ENCODE measurements at regions not wholly inside any gene's neighbourhood (a gene's known extent, or its start where the extent isn't known, plus 50 kb on each side); places are given as distances from the start of the nearest gene placed in this dataset.
"Not testable (repeated sequence)": the region's sequence is repeated elsewhere in the genome, so short reads cannot be mapped to it uniquely, and the experiment has no call there.

DNA sequence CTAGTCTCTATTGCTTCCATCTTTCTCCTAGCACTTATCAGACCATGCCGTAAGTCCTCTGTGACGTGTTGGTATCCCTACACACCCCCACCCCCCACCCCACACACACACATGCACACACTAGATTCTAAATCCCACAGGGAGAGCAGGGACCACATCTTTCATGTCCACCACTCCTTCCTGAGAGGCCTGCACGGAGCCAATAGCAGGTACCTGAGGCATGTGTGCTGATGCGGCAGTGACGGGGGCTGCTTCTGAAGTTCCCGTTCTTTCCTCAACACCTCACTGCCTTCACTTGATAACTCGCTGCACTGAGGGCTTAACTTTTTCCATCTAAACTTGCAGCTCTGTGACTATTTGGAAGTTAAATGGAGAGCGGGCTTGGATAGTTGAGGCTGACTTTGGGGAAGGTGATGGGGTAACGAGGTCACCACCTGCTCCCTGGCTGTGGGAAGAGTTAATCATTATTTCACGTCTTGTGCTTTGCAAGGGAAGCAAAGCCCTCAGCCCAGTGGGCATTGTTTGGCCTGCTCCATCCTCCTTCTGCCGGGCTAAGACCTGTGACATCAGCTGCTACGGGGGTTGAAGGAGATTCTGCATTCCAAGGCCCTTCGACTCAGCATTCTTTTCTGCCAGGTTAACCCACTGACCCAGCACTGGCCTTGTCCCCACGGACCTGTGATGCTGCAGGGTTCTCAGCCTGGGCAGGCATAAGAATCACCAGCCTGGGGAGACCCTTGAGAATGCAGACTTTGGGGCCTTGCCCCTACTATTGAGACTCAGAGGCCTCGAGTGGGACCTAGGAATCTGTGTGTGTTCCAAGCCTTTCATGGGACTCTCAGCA lies 187.8 kb downstream of the ANKRD60 start:
- no peak for DNase-seq (ENCODE audit: low read depth)

DNA sequence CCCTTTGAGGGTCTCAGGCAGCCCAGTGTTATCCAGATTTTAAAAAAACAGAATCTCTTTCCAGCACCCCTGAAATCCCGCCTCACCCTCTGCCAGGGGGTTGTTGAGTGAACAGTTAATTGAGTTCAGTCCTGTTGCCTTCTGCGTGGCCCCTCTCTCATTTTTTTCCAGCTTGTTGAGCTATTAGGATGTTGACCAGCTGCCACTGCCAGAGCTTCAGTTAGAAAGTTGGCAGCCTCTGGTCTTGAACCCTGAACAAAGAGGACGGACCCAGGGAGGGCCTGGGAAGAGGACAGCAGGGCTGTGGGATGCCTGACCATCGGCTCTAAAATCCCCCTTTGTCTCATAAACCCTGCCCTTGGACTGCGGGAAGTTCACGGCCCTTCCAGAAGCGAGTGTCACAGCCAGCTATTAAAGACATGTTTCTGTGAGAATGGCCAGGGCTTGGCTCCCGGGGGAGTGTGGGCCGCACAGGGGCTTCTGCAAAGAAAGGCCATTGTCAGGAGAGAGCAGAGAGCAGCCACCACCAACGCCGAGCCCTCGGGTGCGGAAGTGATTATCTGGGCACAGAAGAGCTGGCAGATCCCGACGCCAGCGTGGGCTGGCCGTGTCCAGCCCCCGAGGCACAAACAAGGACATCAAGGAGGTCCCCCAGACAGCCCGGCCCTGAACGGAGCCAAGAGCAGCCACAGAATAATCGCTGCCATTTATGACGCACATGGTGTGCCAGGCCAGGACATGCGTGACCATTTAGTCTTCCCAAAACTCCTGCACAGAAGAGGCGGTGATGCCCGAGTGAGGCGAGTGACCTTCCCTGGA lies 189.0 kb downstream of the ANKRD60 start:
- DNase-seq (ENCODE audit: low read depth), result no peak

DNA sequence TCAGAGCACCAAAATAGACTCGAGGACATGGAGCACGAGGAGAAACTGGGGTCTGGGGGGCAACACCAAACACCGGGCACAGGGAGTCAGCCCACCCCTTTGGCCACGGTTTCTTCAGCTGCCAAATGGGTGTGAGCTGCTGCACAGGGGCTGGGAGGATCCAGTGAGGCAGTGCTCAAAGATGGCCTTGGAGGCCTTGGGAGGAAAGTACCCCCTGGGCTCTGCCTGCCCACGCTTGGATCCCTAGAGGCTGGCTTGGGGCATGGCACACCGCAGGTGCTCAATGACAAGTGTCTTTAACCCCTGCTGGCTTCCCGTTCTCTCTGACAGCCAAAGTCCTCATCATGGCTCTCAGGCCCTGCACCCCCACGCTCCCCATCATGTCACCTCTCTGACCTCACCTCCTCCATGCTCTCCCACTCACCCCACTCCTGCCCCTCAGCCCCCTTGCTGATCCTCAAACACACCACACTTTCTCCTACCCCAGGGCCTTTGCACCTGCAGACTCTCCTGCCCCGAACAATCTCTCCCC lies 190.3 kb downstream of the ANKRD60 start:
- DNase-seq (ENCODE audit: low read depth), result no peak

DNA sequence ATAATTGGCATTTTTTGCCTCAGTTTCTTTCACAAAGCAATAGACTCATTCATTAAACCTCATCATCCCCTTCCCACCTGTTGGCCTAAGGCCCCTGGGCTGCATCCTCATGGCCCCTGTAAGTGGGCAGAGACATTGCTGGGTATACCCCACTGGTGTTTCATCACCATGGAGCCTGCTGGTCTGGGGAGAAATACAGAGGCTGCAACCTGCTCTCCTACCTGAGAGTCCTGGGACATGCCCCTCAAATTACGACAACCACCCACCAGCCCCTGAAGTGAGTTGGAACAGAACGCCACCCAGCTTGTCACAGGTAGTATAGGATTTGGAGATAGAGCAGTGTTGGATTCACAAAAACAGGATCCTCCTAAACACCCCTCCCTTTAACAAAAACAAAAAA lies 190.8 kb downstream of the ANKRD60 start:
- DNase-seq (ENCODE audit: low read depth), result no peak

DNA sequence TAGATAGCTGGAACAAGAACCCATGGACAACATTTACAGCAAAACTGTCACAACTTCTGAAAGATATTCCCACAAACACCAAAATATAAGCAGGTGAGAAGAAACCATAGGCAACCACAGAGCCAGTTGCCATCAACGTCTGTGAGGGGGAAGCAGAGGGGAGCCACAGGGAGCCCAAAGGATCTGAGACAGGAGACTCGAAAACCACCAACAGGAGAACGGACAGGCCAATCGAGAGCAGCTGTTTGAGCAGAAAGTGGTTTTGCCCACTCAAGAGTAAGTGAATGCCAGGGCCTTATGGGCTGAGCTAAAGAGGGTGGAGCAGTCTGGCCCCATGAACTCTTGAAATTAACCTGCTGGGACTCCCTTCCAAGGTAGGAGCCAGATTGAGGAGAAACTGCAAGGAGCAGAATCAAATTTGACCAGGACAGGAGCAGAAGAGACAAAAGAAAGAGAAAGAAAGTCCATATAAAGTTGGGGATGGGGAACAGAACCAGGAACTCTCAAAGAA lies 195.4 kb downstream of the ANKRD60 start:
- no peak for DNase-seq (ENCODE audit: low read depth)

DNA sequence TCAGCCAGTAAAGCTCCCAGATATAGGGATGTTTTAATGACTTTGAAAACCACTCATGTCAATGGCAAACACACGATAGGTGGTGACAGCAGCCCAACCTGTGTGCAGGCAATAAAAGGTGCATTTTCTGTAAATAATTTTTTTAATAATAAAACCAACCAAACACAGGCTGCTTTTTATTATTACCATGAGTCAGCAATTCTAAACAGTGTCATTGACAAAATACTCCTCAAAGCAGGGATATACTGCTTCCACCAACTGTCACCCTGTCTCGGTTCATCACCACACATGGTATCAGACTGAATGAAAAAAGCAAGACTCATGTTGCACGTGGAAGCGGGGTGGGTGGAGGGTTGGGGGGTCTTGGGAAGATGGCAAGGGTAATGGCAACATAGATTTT lies 195.9 kb downstream of the ANKRD60 start:
- no peak for DNase-seq (ENCODE audit: low read depth)

DNA sequence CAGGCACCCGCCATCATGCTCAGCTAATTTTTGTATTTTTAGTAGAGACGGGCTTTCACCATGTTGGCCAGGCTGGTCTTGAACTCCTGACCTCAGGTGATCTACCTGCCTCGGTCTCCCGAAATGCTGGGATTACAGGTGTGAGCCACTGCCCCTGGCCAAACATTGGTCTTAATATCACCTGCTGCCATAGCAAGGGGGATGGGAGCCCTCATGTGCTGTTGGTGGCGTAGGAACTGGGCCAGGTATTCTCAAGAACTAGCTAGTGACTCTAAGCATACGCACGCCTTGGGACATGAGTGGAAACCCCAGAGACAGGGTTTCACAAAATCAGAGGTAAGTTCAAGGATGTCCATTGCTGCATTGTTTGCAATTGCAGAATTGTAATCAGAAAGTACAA lies 197.1 kb downstream of the ANKRD60 start:
- DNase-seq (ENCODE audit: low read depth), result not testable (repeated sequence)

DNA sequence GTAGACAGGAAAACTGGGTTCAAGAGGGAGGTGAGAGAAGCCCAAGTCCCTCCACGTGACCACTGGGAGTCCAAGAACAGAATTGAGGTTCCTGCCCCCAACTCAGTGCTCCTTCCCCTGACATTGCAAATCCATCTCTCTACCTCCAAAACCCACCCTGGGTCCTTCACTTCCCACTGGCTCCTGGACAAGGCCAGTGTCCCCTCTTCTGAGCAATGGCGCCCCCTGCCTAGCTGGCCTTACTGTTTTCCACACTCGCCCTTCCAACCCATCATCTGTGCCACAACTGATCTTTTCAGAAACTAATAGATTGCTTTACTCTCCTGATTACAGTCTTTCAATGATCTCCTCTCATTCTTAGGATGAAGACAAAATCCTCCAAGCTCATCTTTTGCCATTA lies 200.3 kb downstream of the ANKRD60 start:
- no peak for DNase-seq (ENCODE audit: low read depth)

DNA sequence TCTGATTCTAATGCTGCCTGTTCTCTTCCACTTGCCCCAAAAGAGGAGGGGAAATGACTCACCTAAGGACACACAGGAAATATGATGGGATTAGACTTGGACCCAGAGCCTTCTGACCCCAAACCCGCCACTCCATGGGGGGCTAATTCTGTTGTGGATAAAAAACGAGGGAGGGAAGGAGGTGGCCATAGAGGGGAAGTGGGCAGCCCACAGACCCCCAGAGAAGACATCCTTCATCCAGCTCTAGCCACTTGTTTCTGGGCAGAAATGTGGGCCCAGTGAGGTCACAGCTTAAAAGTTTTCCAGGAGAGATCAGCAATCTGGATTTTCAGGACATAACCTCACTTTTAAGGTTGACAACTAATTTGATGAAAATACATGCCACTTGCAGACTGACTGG lies 202.1 kb downstream of the ANKRD60 start:
- DNase-seq (ENCODE audit: low read depth), result no peak

DNA sequence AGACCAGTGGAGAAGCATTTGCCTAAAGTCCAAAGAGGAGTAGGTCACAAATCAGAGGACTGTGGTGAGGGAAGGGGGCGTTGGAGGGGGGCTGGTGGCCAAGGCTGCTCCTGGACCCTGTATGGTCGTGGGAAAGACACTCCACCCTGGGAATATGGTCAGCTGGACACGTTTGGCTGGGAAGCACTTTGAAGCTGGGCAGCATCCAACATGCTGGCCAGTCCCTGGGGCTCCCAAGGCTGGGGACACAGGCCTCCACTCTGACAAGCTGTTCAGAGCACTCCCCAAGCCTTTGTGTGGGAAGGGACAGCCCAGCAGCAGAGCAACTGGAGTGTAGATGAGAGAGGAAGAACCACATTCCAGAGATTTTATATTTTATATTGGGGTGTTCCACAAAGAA lies 203.2 kb downstream of the ANKRD60 start:
- DNase-seq (ENCODE audit: low read depth), result no peak

DNA sequence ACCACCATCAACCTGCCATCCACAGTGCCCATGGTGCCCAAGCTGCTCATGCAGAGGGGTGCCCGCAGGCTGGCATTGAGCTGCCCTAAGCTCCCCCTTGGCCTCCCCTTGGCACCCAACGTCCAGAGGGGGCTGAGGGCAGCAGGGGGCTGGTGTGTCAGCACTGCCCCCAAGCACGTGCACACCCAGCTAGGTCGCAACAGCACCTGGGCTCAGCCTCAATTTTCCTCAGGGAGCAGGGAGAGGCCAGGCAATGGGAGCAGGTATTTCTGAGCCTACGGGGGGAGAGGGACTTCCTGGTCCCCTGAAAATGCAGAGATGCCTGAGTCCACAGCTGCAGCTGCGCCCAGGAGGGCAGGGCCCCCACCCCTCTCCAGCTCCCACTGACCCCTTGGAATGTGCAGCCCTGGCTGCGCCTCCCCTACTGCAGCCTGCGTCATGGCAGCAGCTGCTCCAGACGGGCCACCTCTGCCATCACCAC lies 204.2 kb downstream of the ANKRD60 start:
- DNase-seq (ENCODE audit: low read depth), result no peak

DNA sequence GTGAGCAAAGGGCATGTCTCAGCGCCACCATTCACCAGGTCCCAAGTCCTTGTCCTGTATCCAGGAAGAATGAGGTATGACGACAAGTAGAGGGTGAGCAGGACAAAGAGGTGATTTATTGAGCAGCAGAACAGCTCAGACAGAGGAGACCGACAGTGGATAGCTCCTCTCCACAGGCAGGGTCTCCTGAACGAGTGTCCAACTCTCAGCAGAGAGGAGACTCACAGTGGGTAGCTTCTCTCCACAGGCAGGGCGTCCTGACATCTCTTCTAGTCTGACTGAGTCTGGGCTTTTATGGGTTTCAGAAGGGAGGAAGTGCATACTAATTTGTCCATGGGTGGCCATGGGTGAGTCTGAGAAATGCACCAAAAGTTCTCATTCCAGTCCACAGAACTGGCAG lies 204.7 kb downstream of the ANKRD60 start:
- DNase-seq (ENCODE audit: low read depth), result no peak

DNA sequence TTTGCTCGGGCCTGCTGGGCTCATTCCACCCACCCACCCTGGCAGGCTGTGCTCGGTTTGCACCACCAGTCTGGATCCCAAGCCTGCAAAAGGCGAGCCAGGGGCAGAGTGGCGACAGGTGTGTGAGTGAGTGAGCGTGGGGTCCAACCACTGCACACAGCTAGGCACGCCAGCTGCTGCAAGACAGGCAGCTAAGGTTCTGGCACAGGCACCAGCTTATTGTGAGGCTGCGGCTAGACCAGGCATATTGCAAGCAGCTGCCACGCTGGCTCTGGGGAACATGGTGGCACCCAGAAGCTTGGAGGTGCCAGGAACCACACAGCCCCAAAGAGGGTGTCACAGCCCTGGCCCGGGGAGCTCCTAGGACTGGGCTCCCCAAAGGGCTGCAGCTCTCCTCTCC lies 205.1 kb downstream of the ANKRD60 start:
- DNase-seq (ENCODE audit: low read depth), result no peak

DNA sequence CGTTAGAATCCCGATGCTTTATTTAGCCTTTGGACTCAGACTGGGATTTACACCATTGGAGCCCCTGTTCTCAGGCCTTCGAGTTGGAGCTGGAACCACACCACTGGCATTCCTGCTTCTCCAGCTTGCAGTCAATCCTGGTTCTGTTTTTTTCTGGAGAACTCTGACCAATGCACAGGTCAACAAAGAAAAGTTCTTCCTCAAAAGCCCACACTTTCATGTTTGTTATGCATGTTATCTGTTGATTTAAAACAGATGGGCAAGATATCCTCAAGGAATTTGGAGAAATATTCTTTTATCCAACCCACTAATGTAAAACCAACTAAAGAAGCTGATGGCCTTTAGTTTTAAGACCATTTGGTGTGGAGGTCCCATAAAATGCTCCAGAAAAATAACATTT lies 205.7 kb downstream of the ANKRD60 start:
- no peak for DNase-seq (ENCODE audit: low read depth)

DNA sequence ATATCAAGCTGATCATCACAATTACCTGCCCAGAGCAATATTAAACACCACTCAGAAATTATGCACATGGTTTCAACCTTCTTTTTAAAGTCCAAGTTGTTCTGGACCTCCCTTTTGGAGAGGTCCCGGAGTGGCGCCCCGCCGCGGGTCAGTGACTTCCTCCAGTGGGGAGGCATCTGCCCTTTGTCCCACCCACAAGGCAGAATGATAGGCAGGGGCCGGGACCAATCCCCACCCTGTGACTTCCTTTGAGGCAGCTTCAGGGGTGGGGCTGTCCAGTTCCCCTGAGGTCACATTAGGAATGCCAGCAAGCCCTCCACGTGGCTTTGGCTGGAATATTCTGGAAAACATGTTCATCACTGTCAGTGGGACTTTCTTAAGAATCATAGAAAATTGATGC lies 207.0 kb downstream of the ANKRD60 start:
- DNase-seq (ENCODE audit: low read depth), result no peak

DNA sequence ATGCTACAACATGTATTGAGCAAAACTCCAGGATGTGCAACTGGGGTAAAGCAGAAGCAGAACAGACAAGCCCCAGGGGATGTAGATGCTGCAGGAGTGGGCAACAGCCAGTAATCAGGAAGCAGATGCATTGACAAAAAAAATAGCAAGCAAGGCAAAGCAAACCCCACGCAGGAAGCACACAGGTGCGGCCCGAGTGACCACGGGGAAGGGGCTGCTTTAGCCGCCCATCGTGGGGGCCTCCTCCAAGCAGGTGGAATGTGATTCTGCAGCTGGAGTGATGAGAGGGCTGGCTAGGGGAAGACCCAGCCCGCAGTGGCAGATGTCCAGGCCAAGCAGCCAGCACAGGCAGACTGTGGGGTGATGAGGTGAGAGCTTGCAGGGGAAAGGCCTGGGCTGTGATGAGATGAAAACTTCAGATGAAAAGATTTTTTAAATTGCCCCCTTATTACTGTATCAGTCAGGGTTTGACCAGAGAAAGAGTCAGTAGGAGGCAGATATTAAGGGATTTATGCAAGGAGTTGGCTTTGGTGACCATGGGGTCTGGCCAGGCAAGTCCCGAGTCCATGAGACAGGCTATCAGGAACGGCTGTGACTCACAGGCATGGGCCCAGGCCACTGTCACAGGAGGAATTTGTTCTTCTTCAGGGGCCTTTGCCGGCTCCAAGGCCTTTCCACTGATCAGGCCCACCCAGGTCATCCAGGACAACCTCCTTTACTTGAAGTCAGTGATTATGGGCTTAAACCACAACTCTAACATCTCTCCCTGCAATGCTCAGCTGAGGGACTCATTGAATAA lies 207.6 kb downstream of the ANKRD60 start:
- no peak for DNase-seq (ENCODE audit: low read depth)

DNA sequence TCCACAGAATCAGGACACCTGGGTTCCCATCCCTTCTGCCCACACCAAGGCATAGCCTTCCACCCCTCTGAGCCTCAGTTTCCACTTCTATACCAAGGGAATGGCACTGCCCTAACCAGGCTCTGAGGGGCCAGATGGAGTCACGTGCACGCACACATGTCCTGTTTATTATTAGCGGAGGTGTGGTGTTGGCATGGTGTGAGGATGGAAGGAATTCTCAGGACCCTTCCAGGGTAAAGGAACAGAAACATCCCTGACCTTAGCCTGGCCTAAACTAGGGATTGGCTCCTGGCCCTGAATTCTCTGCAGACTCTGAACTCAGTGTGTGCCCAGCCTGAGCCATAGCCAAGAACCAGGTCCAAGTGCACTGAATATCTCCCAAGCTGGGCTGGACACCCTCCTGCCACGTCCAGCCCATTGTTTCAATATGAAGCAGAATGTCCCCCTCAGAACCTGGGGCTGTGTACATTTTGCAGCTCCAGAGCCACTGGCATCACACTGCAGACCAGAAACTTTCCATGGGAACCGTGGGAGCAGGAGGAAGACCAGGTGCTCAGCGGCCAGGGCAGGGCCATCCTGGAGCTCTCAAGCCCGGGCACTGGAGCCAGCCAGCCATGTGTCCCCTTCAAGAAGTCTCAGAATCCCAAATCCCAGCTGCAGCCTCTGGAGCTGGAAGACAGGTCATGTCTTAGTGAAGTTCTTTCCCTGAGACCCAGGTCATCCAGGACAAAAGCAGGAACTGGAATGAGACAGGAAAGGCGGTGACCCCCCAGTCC lies 208.4 kb downstream of the ANKRD60 start:
- no peak for DNase-seq (ENCODE audit: low read depth)

DNA sequence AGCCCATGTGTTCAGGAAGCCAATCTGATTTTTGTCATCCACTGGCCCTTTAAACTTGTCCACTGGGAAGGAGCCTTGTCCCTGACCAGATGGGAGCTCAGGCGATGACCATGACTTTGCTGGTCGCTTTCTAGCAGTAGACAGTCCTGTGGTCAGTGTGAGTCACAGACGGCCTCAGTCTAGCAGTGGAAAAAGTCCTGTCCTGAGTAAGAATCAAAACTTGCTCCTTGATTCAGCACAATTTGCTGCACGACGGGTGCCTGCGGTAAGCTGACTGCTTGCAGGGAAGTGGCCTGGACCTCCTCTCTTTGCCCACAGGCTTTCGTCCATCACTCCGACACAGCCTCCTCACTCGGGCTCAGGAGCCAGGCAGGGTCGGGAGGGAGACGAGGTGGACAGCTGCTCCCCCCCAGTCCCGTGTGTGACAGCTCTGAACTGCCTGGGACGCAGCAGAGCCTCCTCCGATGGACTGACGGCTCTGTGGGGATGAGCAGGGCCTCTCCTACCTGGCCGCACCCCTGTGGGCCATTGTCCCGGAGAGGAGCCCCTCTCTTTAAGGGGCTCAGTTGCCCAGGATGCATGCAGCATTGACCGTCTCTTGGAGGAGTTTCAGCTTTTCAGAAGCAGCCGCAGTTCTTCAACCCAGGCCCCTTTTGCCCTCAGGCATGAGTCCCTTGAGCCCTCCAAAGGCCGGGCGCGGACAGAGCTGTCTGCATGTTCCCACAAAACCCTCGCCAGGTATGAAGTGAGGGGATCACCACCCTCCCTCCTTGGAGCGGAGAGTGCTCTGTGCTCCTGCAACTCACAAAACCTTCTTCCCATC lies 209.2 kb downstream of the ANKRD60 start:
- peak; percentile 57 for DNase-seq (ENCODE audit: low read depth)

DNA sequence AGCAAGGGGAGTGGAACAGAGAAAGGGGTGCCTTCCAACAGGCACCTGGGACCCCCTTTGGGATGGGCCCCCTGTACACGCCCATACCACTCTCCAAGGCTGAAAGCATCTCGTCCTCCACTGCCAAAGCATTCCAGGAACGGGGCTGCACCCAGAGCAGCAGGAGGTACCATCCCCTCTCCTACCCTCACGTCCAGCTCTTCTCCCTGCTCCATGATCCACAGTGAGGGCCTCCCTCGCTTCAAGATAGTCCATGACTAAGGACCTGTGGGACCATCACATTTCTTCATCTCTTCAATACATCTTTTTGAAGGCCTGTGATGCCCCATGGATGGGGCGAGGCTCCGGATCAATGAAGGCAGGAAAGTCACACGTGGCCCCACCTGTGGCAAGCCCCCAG lies 209.9 kb downstream of the ANKRD60 start:
- DNase-seq (ENCODE audit: low read depth), result no peak

DNA sequence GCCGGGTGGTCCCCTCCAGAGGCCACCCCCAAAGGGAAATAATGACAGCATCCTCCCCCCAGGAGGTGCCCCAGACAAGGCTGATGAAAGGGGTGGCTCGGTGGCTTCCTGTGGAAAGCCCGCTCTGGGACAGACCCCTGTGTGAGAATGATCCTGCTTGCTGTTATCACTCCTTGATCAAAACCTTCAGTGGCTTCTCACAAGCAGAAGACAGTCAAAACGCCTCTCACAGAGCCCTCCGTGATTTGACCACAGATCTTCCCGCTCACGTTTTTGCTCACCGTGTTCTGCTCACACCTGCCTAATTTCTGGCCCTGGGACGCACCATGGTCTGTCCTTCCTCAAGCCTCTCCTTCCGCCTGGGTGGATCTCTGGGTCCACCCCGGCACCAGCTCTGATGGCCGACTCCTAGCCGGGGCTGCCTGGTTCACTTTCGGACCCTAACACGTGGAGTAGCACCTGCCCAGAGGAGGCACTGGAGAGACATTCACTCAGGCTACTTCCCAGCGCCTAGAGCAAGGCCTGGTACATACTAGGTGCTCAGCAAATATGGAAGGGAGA lies 210.4 kb downstream of the ANKRD60 start:
- no peak for DNase-seq (ENCODE audit: low read depth)
